Vagina (tissue), 2 donors: ENCODE measurements at regions not wholly inside any gene's neighbourhood (a gene's known extent, or its start where the extent isn't known, plus 50 kb on each side); places are given as distances from the start of the nearest gene placed in this dataset.

Source experiments
- DNase-seq, 2 donors: peaks; one replicate each; pipeline ENCODE4 v3.0.0-alpha.2; 2017; ENCODE audit errors: extremely low spot score in 2 of 2
- H3K27ac ChIP-seq: fragments of 200-600 bp; sonication (generic); one replicate; pipeline ENCODE4 v1.5.1; 2019
- H3K27me3 ChIP-seq: fragments of 200-600 bp; sonication (generic); one replicate; pipeline ENCODE4 v1.5.1; 2019
- H3K36me3 ChIP-seq, 2 donors: fragments of 200-600 bp; sonication (generic); one replicate each; pipeline ENCODE4 v1.5.1; 2017 to 2019
- H3K4me1 ChIP-seq: fragments of 200-600 bp; sonication (generic); one replicate; pipeline ENCODE4 v1.5.1; 2019
- H3K4me3 ChIP-seq, 2 donors: fragments of 200-600 bp; sonication (generic); 1 replicate in 1 of 2; 2 replicates in 1 of 2; pipeline ENCODE4 v1.5.1; 2016 to 2019
- H3K9me3 ChIP-seq: fragments of 200-600 bp; sonication (generic); one replicate; pipeline ENCODE4 v1.5.1; 2019
- CTCF ChIP-seq, 3 experiments: fragments of 450-650 bp in 2 of 3; fragments of 200-600 bp in 1 of 3; sonication (generic) in 1 of 3; IDR thresholded peaks; one replicate each; pipeline ENCODE4 v1.5.1; 2017 to 2019; ENCODE audit warnings: antibody characterized with exemption in 3 of 3, mild to moderate bottlenecking in 2 of 3, moderate library complexity in 2 of 3
- POLR2A ChIP-seq, 2 donors: fragments of 450-650 bp; IDR thresholded peaks; one replicate each; pipeline ENCODE4 v1.6.1; 2017; ENCODE audit warnings: antibody characterized with exemption in 2 of 2, mild to moderate bottlenecking in 2 of 2, moderate library complexity in 2 of 2
- POLR2AphosphoS5 ChIP-seq, 2 donors: sonication (generic); formaldehyde crosslinking; IDR thresholded peaks; one replicate each; pipeline ENCODE4 v1.9.0; 2017; ENCODE audit warnings: antibody characterized with exemption in 2 of 2, mild to moderate bottlenecking in 2 of 2, low read depth in 1 of 2; ENCODE audit not compliant: insufficient read depth in 1 of 2
- intact Hi-C: fragments of 100-400 bp; cut with DNase I; formaldehyde crosslinking; loops from one replicate; pipeline ENCODE4 v1.15.1; 2023

DNA sequence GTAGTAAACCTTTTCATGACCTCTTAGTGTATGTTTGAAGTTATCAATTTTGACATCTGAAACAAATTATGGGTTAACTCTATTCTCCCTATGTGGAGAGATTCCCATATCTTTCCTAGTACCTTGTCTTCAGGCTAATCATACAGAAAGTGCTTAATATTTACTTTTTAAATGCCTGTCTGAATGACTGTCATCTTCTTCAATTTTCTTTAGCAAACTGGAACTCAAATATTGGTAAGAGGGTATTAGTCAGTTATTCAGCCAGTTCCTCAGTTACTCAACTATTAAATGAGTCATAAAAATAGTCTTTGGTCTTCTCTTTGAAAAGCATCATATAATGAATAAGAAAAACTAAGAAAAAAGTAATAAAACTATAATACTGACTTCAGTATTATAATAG, 1038.0 kb upstream of the PIK3C3 start:
- intact Hi-C loops = no loop called here
- no peaks in the 10 kb centered on the region for H3K9me3 ChIP-seq
- TF ChIP-seq POLR2A (IDR thresholded peaks at IDR 0.05) (no peak), CTCF (IDR thresholded peaks at IDR 0.05) (no peak), POLR2AphosphoS5 (IDR thresholded peaks at IDR 0.05; ENCODE audit: insufficient read depth in 1 of 2, low read depth in 1 of 2) (no peak)
- no peaks in the 10 kb centered on the region for H3K4me1 ChIP-seq
- no peak overlapping the region for H3K4me3 ChIP-seq
- no peak overlapping the region for H3K27ac ChIP-seq
- H3K36me3 ChIP-seq = no peaks in the 10 kb centered on the region
- DNase-seq = no peak
- no peaks in the 10 kb centered on the region for H3K27me3 ChIP-seq

DNA sequence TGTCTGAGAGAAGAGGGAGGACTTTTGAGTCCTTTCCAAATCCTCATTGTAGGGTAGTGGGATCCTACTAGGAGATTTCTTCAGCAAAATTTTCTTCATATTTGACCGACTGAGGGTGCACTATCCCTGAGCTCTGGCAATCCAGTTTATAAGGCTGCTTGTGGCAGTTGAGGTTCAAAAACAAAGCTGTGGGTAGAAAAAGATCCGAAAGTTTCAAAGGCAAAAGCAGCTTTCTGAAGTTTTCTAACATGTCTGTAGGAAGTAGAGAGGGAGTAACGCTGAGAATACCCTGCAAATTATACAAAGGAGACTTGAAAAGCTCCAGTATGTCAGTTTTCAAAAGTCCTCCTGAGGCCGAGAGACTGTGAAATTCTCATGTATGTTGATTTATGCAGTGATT, 1039.3 kb upstream of the PIK3C3 start:
- Histone ChIP-seq H3K9me3 (no peaks in the 10 kb centered on the region), H3K27me3 (no peaks in the 10 kb centered on the region), H3K4me1 (no peaks in the 10 kb centered on the region), H3K4me3 (no peak overlapping the region), H3K36me3 (no peaks in the 10 kb centered on the region), H3K27ac (no peak overlapping the region)
- no peak for DNase-seq
- TF ChIP-seq CTCF (IDR thresholded peaks at IDR 0.05) (no peak), POLR2AphosphoS5 (IDR thresholded peaks at IDR 0.05; ENCODE audit: insufficient read depth in 1 of 2, low read depth in 1 of 2) (no peak), POLR2A (IDR thresholded peaks at IDR 0.05) (no peak)
- intact Hi-C loops = no loop called here

GRCh38 chr18:40911582-40912254, 1043.3 kb upstream of the PIK3C3 start:
- DNase-seq = no peak
- no peak overlapping the region for H3K27ac ChIP-seq
- no peaks in the 10 kb centered on the region for H3K36me3 ChIP-seq
- intact Hi-C loops = no loop called here
- H3K4me3 ChIP-seq = no peak overlapping the region
- H3K4me1 ChIP-seq = no peaks in the 10 kb centered on the region
- H3K27me3 ChIP-seq = no peaks in the 10 kb centered on the region
- TF ChIP-seq POLR2A (IDR thresholded peaks at IDR 0.05) (no peak), POLR2AphosphoS5 (IDR thresholded peaks at IDR 0.05; ENCODE audit: insufficient read depth in 1 of 2, low read depth in 1 of 2) (no peak), CTCF (IDR thresholded peaks at IDR 0.05) (no peak)
- H3K9me3 ChIP-seq = no peaks in the 10 kb centered on the region

GRCh38 chr18:40911041-40911440, 1044.0 kb upstream of the PIK3C3 start:
- Histone ChIP-seq H3K36me3 (no peaks in the 10 kb centered on the region), H3K4me1 (no peaks in the 10 kb centered on the region), H3K27ac (no peak overlapping the region), H3K4me3 (no peak overlapping the region), H3K9me3 (no peaks in the 10 kb centered on the region), H3K27me3 (no peaks in the 10 kb centered on the region)
- no peak for DNase-seq
- TF ChIP-seq POLR2A (IDR thresholded peaks at IDR 0.05) (no peak), CTCF (IDR thresholded peaks at IDR 0.05) (no peak), POLR2AphosphoS5 (IDR thresholded peaks at IDR 0.05; ENCODE audit: insufficient read depth in 1 of 2, low read depth in 1 of 2) (no peak)
- intact Hi-C loops = no loop called here

DNA sequence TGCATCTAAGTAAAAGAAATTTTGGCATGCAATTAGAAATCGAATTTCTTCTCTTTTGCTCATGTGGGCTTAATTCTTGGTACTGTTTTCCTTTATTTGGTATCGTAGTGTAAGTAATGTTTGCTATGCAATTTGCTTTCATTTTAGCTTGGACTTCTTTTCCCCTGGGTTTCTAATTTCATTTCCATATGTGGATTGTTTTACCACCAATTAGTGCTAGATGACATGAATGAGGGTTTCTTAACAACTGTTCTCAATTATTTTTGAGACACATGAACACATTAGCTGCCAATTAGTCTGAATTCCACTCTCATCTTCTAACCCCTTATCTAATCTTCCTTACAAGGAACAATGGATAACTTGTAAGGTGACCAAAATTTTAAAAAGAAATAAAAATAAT, 1047.2 kb upstream of the PIK3C3 start:
- DNase-seq = no peak
- Histone ChIP-seq H3K4me1 (no peaks in the 10 kb centered on the region), H3K4me3 (no peak overlapping the region), H3K36me3 (no peaks in the 10 kb centered on the region), H3K27ac (no peak overlapping the region), H3K27me3 (no peaks in the 10 kb centered on the region), H3K9me3 (no peaks in the 10 kb centered on the region)
- intact Hi-C loops = no loop called here
- TF ChIP-seq CTCF (IDR thresholded peaks at IDR 0.05) = no peak
- no peak for TF ChIP-seq POLR2A (IDR thresholded peaks at IDR 0.05)
- TF ChIP-seq POLR2AphosphoS5 (IDR thresholded peaks at IDR 0.05; ENCODE audit: insufficient read depth in 1 of 2, low read depth in 1 of 2) = no peak
